A673 (cell line): ENCODE measurements at regions not wholly inside any gene's neighbourhood (a gene's known extent, or its start where the extent isn't known, plus 50 kb on each side); places are given as distances from the start of the nearest gene placed in this dataset.

Source experiments
- BruUV-seq: library from RNA; stranded (reverse); fragments of 400-500 nt; replicated peaks from 2 replicates; lab custom pipeline; 2021; lab: Mats Ljungman, UMichigan
- CTCF ChIA-PET: fragments of 300-600 bp; sonication (Branson Sonifier 250); formaldehyde crosslinking; loops from one replicate; lab custom pipeline; 2022; ENCODE audit warnings: antibody characterized with exemption; lab: Charles Lee
- POLR2A ChIA-PET: fragments of 300-600 bp; sonication (Branson Sonifier 250); formaldehyde crosslinking; loops from one replicate; lab custom pipeline; 2022; ENCODE audit warnings: antibody characterized with exemption; ENCODE audit not compliant: low non-redundant PET; lab: Charles Lee
- DNase-seq: peaks from one replicate; pipeline ENCODE4 v3.0.0-alpha.2; 2015; ENCODE audit warnings: low spot score
- H3K27ac ChIP-seq: fragments of 200-600 bp; sonication (generic); 2 replicates; pipeline ENCODE4 v1.5.1; 2016; ENCODE audit warnings: mixed run types, low read depth, mild to moderate bottlenecking, mixed read lengths, antibody characterized with exemption, low read length; ENCODE audit not compliant: poor library complexity, severe bottlenecking
- H3K27me3 ChIP-seq: fragments of 200-600 bp; sonication (generic); replicated peaks from 2 replicates; pipeline ENCODE4 v1.6.1; 2017; ENCODE audit warnings: mixed run types, low read depth, mild to moderate bottlenecking, mixed read lengths, antibody characterized with exemption, low read length; ENCODE audit not compliant: insufficient read depth, poor library complexity
- H3K36me3 ChIP-seq: fragments of 200-600 bp; sonication (generic); 2 replicates; pipeline ENCODE4 v1.6.1; 2016; ENCODE audit warnings: mixed run types, mild to moderate bottlenecking, mixed read lengths, antibody characterized with exemption, low read length; ENCODE audit not compliant: insufficient read depth, poor library complexity, severe bottlenecking
- H3K4me1 ChIP-seq: fragments of 200-600 bp; sonication (generic); 2 replicates; pipeline ENCODE4 v1.6.1; 2017; ENCODE audit warnings: mixed run types, mild to moderate bottlenecking, mixed read lengths, antibody characterized with exemption, low read length; ENCODE audit not compliant: insufficient read depth, poor library complexity, severe bottlenecking
- H3K4me3 ChIP-seq: fragments of 200-600 bp; sonication (generic); 2 replicates; pipeline ENCODE4 v1.5.1; 2016; ENCODE audit warnings: low read depth, mixed run types, mild to moderate bottlenecking, mixed read lengths, low read length; ENCODE audit not compliant: poor library complexity, severe bottlenecking
- H3K9me3 ChIP-seq: fragments of 200-600 bp; sonication (generic); 2 replicates; pipeline ENCODE4 v1.6.1; 2016; ENCODE audit warnings: mixed run types, low read depth, mild to moderate bottlenecking, mixed read lengths, antibody characterized with exemption, low read length; ENCODE audit not compliant: poor library complexity, severe bottlenecking
- EZH2 ChIP-seq: fragments of 200-600 bp; sonication (generic); IDR thresholded peaks from 2 replicates; pipeline ENCODE4 v1.6.1; 2017; ENCODE audit warnings: borderline replicate concordance, low read depth, mild to moderate bottlenecking, mixed read lengths, antibody characterized with exemption, low read length; ENCODE audit not compliant: poor library complexity, severe bottlenecking
- intact Hi-C: fragments of 100-400 bp; cut with micrococcal nuclease; formaldehyde crosslinking; loops from one replicate; pipeline ENCODE4 v1.10.0; 2022; ENCODE audit not compliant: unreplicated experiment
- TF ChIP-seq, protein P1 (sequence below): fragments of 300-800, 200-600 bp; sonication (generic); conservative IDR thresholded peaks from 2 replicates; pipeline ENCODE4 v1.5.1; 2017; ENCODE audit warnings: low read depth, mild to moderate bottlenecking, antibody characterized with exemption, low read length, moderate library complexity, mixed read lengths

DNA sequence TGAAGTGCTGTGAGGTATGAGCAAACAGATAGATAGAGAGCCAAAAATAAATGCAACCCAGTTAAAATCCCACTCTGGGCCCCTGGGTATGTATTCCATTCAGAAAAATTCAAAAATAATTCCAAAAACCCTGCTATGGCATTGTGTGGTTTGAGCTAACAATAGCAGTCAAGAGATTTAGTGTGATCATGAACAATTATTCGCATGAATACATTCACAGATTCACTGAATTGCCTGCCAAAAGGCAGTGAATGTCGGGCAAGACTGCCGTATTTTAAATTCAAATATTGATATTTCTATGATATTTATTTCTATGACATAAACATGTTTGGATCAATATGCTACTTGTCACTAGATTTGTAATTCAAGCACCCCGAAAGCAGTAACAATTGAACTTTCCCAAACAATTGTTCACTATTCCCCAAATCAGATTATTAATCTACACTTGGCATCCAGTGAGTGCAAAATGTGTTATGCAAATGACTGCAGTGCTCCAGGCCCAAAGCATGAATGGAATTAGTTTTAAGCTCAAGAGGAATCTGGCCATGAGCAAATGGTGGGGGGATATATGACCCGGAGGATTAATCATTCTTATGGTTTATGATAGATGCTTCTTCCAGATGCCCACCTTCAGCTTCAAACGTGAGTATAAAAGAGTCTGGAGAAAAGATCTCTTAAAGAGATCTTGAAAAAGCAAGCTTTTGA is 417.0 kb upstream of the MEIS2 start:
- ChIA-PET CTCF (no interaction called here), POLR2A (no interaction called here)
- H3K4me3 ChIP-seq: no peak overlapping the region
- DNase-seq: no peak
- intact Hi-C loops: no loop called here
- BruUV-seq: no TSS peak
- H3K27me3 ChIP-seq: no peaks in the 10 kb centered on the region
- H3K4me1 ChIP-seq: no peaks in the 10 kb centered on the region
- no peak for TF ChIP-seq EZH2
- TF ChIP-seq, protein P1, sequence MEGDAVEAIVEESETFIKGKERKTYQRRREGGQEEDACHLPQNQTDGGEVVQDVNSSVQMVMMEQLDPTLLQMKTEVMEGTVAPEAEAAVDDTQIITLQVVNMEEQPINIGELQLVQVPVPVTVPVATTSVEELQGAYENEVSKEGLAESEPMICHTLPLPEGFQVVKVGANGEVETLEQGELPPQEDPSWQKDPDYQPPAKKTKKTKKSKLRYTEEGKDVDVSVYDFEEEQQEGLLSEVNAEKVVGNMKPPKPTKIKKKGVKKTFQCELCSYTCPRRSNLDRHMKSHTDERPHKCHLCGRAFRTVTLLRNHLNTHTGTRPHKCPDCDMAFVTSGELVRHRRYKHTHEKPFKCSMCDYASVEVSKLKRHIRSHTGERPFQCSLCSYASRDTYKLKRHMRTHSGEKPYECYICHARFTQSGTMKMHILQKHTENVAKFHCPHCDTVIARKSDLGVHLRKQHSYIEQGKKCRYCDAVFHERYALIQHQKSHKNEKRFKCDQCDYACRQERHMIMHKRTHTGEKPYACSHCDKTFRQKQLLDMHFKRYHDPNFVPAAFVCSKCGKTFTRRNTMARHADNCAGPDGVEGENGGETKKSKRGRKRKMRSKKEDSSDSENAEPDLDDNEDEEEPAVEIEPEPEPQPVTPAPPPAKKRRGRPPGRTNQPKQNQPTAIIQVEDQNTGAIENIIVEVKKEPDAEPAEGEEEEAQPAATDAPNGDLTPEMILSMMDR: no peak
- H3K9me3 ChIP-seq: no peaks in the 10 kb centered on the region
- no peaks in the 10 kb centered on the region for H3K36me3 ChIP-seq
- H3K27ac ChIP-seq: no peak overlapping the region

DNA sequence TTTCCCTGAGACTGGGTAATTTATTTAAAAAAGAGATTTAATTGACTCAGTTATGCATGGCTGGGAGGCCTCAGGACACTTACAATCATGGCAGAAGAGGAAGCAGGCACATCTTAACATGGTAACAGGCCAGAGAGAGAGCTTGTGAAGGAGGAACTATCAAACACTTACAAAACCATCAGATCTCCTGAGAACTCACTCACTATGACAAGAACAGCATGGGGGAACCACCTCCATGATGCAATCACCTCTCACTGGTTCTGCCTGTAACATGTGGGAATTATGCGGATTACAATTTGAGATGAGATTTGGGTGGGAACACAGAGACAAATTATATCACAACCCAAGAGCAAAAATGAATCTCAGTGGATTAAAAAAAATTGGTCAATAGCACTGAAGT is 416.0 kb upstream of the TMCO5A start:
- DNase-seq: no peak
- no peaks in the 10 kb centered on the region for H3K36me3 ChIP-seq
- POLR2A ChIA-PET: no interaction called here
- no TSS peak for BruUV-seq
- CTCF ChIA-PET: no interaction called here
- no peaks in the 10 kb centered on the region for H3K27me3 ChIP-seq
- TF ChIP-seq EZH2: no peak
- TF ChIP-seq, protein P1: no peak
- H3K4me3 ChIP-seq: no peak overlapping the region
- intact Hi-C loops: no loop called here
- H3K9me3 ChIP-seq: no peaks in the 10 kb centered on the region
- no peak overlapping the region for H3K27ac ChIP-seq
- no peaks in the 10 kb centered on the region for H3K4me1 ChIP-seq

DNA sequence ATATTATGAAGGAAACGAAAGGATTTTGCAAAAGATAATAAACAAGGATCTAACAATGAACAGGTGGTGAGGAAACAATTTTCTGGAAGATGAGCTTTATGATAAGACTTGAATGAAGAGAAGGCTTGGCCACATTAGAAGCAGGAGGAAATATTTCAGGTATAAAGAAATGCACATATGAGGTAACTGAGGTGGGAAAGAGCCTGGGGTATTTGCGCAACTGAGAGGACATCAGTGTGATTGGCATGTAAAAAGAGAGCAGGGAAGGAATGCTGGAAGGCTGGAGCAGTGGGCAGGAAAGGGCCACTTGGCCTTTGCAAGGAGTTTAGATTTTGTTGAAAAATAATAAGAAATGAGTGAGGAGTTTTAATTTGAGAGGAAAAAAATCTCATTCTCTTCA is 414.4 kb upstream of the TMCO5A start:
- H3K9me3 ChIP-seq: no peaks in the 10 kb centered on the region
- H3K27ac ChIP-seq: no peak overlapping the region
- no peak for TF ChIP-seq EZH2
- TF ChIP-seq, protein P1: no peak
- intact Hi-C loops: no loop called here
- no TSS peak for BruUV-seq
- DNase-seq: no peak
- H3K4me1 ChIP-seq: no peaks in the 10 kb centered on the region
- ChIA-PET CTCF (no interaction called here), POLR2A (no interaction called here)
- H3K27me3 ChIP-seq: no peaks in the 10 kb centered on the region
- no peak overlapping the region for H3K4me3 ChIP-seq
- H3K36me3 ChIP-seq: no peaks in the 10 kb centered on the region
